GM23338 (cell line): ENCODE measurements at regions not wholly inside any gene's neighbourhood (a gene's known extent, or its start where the extent isn't known, plus 50 kb on each side); places are given as distances from the start of the nearest gene placed in this dataset.

Experiments used
- ATAC-seq: fragments of 200-7000 bp; cut with Tn5 transposase; 3 replicates; pipeline ENCODE4 v1.9.1; 2020
- DNase-seq: peaks from one replicate; pipeline ENCODE4 v3.0.0-alpha.2; 2015; ENCODE audit warnings: low spot score
- H2AFZ ChIP-seq: fragments of 200-600 bp; sonication (generic); 2 replicates; pipeline ENCODE4 v1.8.0; 2016; ENCODE audit warnings: antibody characterized with exemption, mild to moderate bottlenecking, moderate library complexity
- H3F3A ChIP-seq: fragments of 200-600 bp; sonication (generic); replicated peaks from 2 replicates; pipeline ENCODE4 v1.8.0; 2017; ENCODE audit warnings: antibody characterized with exemption, mixed run types, low read depth
- H3K27ac ChIP-seq: fragments of 200-600 bp; sonication (generic); 2 replicates; pipeline ENCODE4 v1.6.1; 2016; ENCODE audit warnings: low read depth
- H3K27me3 ChIP-seq: fragments of 200-600 bp; sonication (generic); 2 replicates; pipeline ENCODE4 v1.8.0; 2016; ENCODE audit warnings: mild to moderate bottlenecking, mixed run types, moderate library complexity; ENCODE audit not compliant: insufficient read depth
- H3K36me3 ChIP-seq: fragments of 200-600 bp; sonication (generic); 2 replicates; pipeline ENCODE4 v1.8.0; 2016; ENCODE audit warnings: mild to moderate bottlenecking; ENCODE audit not compliant: insufficient read depth
- H3K4me1 ChIP-seq: fragments of 200-600 bp; sonication (generic); 2 replicates; pipeline ENCODE4 v1.8.0; 2016; ENCODE audit warnings: mild to moderate bottlenecking, moderate library complexity; ENCODE audit not compliant: insufficient read depth
- H3K4me2 ChIP-seq: fragments of 200-600 bp; sonication (generic); 2 replicates; pipeline ENCODE4 v1.7.1; 2017; ENCODE audit warnings: mixed run types
- H3K4me3 ChIP-seq: fragments of 200-600 bp; sonication (generic); 2 replicates; pipeline ENCODE4 v1.6.1; 2016; ENCODE audit warnings: mixed run types
- H3K79me2 ChIP-seq: fragments of 200-600 bp; sonication (generic); replicated peaks from 2 replicates; pipeline ENCODE4 v1.8.0; 2017; ENCODE audit warnings: mild to moderate bottlenecking; ENCODE audit not compliant: insufficient read depth
- H3K9me2 ChIP-seq: fragments of 200-600 bp; sonication (generic); 2 replicates; pipeline ENCODE4 v1.8.0; 2017; ENCODE audit not compliant: insufficient read depth
- H4K20me1 ChIP-seq: fragments of 200-600 bp; sonication (generic); replicated peaks from 2 replicates; pipeline ENCODE4 v1.8.0; 2017; ENCODE audit warnings: mild to moderate bottlenecking; ENCODE audit not compliant: insufficient read depth
- H3K27ac Mint-ChIP-seq: 2 replicates; pipeline ENCODE4 v1.8.0; 2020; ENCODE audit warnings: inconsistent platforms, mild to moderate bottlenecking, moderate library complexity, mixed read lengths
- H3K27me3 Mint-ChIP-seq: 3 replicates; pipeline ENCODE4 v1.8.0; 2022; ENCODE audit warnings: low read depth, mild to moderate bottlenecking, moderate library complexity, mixed read lengths, inconsistent platforms; ENCODE audit not compliant: insufficient read depth, poor library complexity
- H3K36me3 Mint-ChIP-seq: 3 replicates; pipeline ENCODE4 v1.8.0; 2021; ENCODE audit warnings: low read depth, mild to moderate bottlenecking, inconsistent platforms, moderate library complexity, mixed read lengths
- H3K4me1 Mint-ChIP-seq: 3 replicates; pipeline ENCODE4 v1.8.0; 2020; ENCODE audit warnings: mild to moderate bottlenecking, inconsistent platforms, mixed read lengths
- H3K4me3 Mint-ChIP-seq: 3 replicates; pipeline ENCODE4 v1.8.0; 2021; ENCODE audit warnings: moderate library complexity, mild to moderate bottlenecking, inconsistent platforms, mixed read lengths
- H3K9me3 Mint-ChIP-seq: 3 replicates; pipeline ENCODE4 v1.8.0; 2020; ENCODE audit warnings: moderate library complexity, mild to moderate bottlenecking, inconsistent platforms, mixed read lengths
- CREB1 ChIP-seq: fragments of 250-450 bp; sonication (Bioruptor Pico); IDR thresholded peaks from 2 replicates; pipeline ENCODE4 v1.5.0; 2020; ENCODE audit warnings: low read depth, mild to moderate bottlenecking, moderate library complexity
- JUNB ChIP-seq: IDR thresholded peaks from one replicate; pipeline ENCODE4 v1.6.1; 2016; ENCODE audit warnings: antibody characterized with exemption; ENCODE audit not compliant: unreplicated experiment
- REST ChIP-seq: IDR thresholded peaks from one replicate; pipeline ENCODE4 v1.6.1; 2018; ENCODE audit warnings: antibody characterized with exemption; ENCODE audit not compliant: unreplicated experiment
- STAT1 ChIP-seq: IDR thresholded peaks from one replicate; pipeline ENCODE4 v1.6.1; 2016; ENCODE audit warnings: antibody characterized with exemption; ENCODE audit not compliant: unreplicated experiment
- ZNF114 ChIP-seq: fragments of 250-450 bp; sonication (Bioruptor Pico); IDR thresholded peaks from 2 replicates; pipeline ENCODE4 v1.5.0; 2020; ENCODE audit warnings: mild to moderate bottlenecking, moderate library complexity
- ZNF462 ChIP-seq: fragments of 250-450 bp; sonication (Bioruptor Pico); IDR thresholded peaks from 2 replicates; pipeline ENCODE4 v1.5.0; 2020; ENCODE audit warnings: mild to moderate bottlenecking, moderate library complexity
- TF ChIP-seq, protein P1 (sequence below), 2 experiments: fragments of 200-600 bp in 1 of 2; sonication (generic) in 1 of 2; conservative IDR thresholded peaks; 2 replicates each; pipeline versions ENCODE4 v1.5.1 to v1.6.1; 2016 to 2017; ENCODE audit warnings: antibody characterized with exemption in 2 of 2, low read depth in 2 of 2, mild to moderate bottlenecking in 2 of 2, moderate library complexity in 1 of 2
- TF ChIP-seq, protein P2 (sequence below): IDR thresholded peaks from 2 replicates; pipeline ENCODE4 v1.6.1; 2016; ENCODE audit warnings: antibody characterized with exemption

GRCh38 chr13:107568181-107568580 lies 647.2 kb downstream of the LIG4 start (continued):
- TF ChIP-seq REST (no peak), STAT1 (no peak), CREB1 (CRISPR knock-in tag) (no peak), ZNF114 (CRISPR knock-in tag) (no peak)
- TF ChIP-seq, protein P1, sequence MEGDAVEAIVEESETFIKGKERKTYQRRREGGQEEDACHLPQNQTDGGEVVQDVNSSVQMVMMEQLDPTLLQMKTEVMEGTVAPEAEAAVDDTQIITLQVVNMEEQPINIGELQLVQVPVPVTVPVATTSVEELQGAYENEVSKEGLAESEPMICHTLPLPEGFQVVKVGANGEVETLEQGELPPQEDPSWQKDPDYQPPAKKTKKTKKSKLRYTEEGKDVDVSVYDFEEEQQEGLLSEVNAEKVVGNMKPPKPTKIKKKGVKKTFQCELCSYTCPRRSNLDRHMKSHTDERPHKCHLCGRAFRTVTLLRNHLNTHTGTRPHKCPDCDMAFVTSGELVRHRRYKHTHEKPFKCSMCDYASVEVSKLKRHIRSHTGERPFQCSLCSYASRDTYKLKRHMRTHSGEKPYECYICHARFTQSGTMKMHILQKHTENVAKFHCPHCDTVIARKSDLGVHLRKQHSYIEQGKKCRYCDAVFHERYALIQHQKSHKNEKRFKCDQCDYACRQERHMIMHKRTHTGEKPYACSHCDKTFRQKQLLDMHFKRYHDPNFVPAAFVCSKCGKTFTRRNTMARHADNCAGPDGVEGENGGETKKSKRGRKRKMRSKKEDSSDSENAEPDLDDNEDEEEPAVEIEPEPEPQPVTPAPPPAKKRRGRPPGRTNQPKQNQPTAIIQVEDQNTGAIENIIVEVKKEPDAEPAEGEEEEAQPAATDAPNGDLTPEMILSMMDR (conservative IDR thresholded peaks at IDR 0.05; ENCODE audit: low read depth in 2 of 2): no peak

GRCh38 chr13:107563099-107563925 lies 652.0 kb downstream of the LIG4 start:
- H3K79me2 ChIP-seq: no peaks in the 10 kb centered on the region
- no peaks in the 10 kb centered on the region for H3F3A ChIP-seq
- H3K4me2 ChIP-seq: no peak overlapping the region; the same call in 1 of the 2 replicates
- no peaks in the 10 kb centered on the region for H3K27me3 ChIP-seq
- no peaks in the 10 kb centered on the region for H3K36me3 Mint-ChIP-seq
- H2AFZ ChIP-seq: no peak overlapping the region
- DNase-seq (no peak), ATAC-seq (peak; percentile 57)
- H3K36me3 ChIP-seq: no peaks in the 10 kb centered on the region
- H3K9me3 Mint-ChIP-seq: no peaks in the 10 kb centered on the region
- H3K9me2 ChIP-seq: peaks cover 3% of the 10 kb centered on the region
- peaks cover 32% of the 10 kb centered on the region for H3K4me1 Mint-ChIP-seq
- no peak overlapping the region for H3K4me3 ChIP-seq
- H3K4me3 Mint-ChIP-seq: no peak overlapping the region
- H3K27me3 Mint-ChIP-seq: no peaks in the 10 kb centered on the region
- no peak overlapping the region; the same call in 1 of the 2 replicates for H3K27ac Mint-ChIP-seq
- H3K27ac ChIP-seq: no peak overlapping the region
- peaks cover 26% of the 10 kb centered on the region for H3K4me1 ChIP-seq
- no peaks in the 10 kb centered on the region for H4K20me1 ChIP-seq
- no peak for TF ChIP-seq ZNF114 (CRISPR knock-in tag)
- TF ChIP-seq JUNB: no peak
- no peak for TF ChIP-seq ZNF462 (CRISPR knock-in tag)
- TF ChIP-seq, protein P2, sequence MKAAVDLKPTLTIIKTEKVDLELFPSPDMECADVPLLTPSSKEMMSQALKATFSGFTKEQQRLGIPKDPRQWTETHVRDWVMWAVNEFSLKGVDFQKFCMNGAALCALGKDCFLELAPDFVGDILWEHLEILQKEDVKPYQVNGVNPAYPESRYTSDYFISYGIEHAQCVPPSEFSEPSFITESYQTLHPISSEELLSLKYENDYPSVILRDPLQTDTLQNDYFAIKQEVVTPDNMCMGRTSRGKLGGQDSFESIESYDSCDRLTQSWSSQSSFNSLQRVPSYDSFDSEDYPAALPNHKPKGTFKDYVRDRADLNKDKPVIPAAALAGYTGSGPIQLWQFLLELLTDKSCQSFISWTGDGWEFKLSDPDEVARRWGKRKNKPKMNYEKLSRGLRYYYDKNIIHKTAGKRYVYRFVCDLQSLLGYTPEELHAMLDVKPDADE: no peak
